IMR-90 (cell line): ENCODE measurements at regions not wholly inside any gene's neighbourhood (a gene's known extent, or its start where the extent isn't known, plus 50 kb on each side); places are given as distances from the start of the nearest gene placed in this dataset.

Source experiments
- BHLHE40 ChIP-seq: fragments of 150-350 bp; IDR thresholded peaks from 2 replicates; pipeline ENCODE4 v1.6.1; 2016; ENCODE audit warnings: mild to moderate bottlenecking, low read depth, low read length
- CEBPB ChIP-seq: IDR thresholded peaks from 2 replicates; pipeline ENCODE4 v1.6.1; 2012; ENCODE audit warnings: low read depth, low read length, improper control_type of control experiment
- CHD1 ChIP-seq: IDR thresholded peaks from 2 replicates; pipeline ENCODE4 v1.6.1; 2012; ENCODE audit warnings: low read depth, low read length, improper control_type of control experiment
- CTCF ChIP-seq: conservative IDR thresholded peaks from 2 replicates; pipeline ENCODE4 v1.5.1; 2012; ENCODE audit warnings: mild to moderate bottlenecking, low read depth, low read length, improper control_type of control experiment
- FOS ChIP-seq: fragments of 150-350 bp; IDR thresholded peaks from 2 replicates; pipeline ENCODE4 v1.6.1; 2016; ENCODE audit warnings: low read depth, low read length
- MAFK ChIP-seq: IDR thresholded peaks from 2 replicates; pipeline ENCODE4 v1.6.1; 2012; ENCODE audit warnings: low read depth, low read length, improper control_type of control experiment
- MXI1 ChIP-seq: IDR thresholded peaks from 2 replicates; pipeline ENCODE4 v1.6.1; 2012; ENCODE audit warnings: low read depth, mild to moderate bottlenecking, low read length, moderate library complexity, borderline replicate concordance
- POLR2A ChIP-seq: IDR thresholded peaks from 2 replicates; pipeline ENCODE4 v1.6.1; 2012; ENCODE audit warnings: mild to moderate bottlenecking, low read depth, low read length
- RAD21 ChIP-seq: IDR thresholded peaks from 2 replicates; pipeline ENCODE4 v1.6.1; 2012; ENCODE audit warnings: low read length, improper control_type of control experiment
- RCOR1 ChIP-seq: IDR thresholded peaks from 2 replicates; pipeline ENCODE4 v1.6.1; 2012; ENCODE audit warnings: mild to moderate bottlenecking, low read length, improper control_type of control experiment; ENCODE audit not compliant: insufficient replicate concordance
- RFX5 ChIP-seq: IDR thresholded peaks from 2 replicates; pipeline ENCODE4 v1.8.0; 2012; ENCODE audit warnings: low read depth, mild to moderate bottlenecking, low read length, moderate library complexity
- SMC3 ChIP-seq: fragments of 150-350 bp; IDR thresholded peaks from 2 replicates; pipeline ENCODE4 v1.6.1; 2016; ENCODE audit warnings: low read depth, mild to moderate bottlenecking, antibody characterized with exemption, low read length, moderate library complexity
- USF2 ChIP-seq: fragments of 150-350 bp; IDR thresholded peaks from 2 replicates; pipeline ENCODE4 v1.6.1; 2017; ENCODE audit warnings: mild to moderate bottlenecking, antibody characterized with exemption, low read length, low read depth

GRCh38 chr6:15843764-15844163, 180.9 kb upstream of the DTNBP1 start:
- no peak for TF ChIP-seq CTCF
- no peak for TF ChIP-seq SMC3
- no peak for TF ChIP-seq CHD1
- TF ChIP-seq USF2 = no peak
- no peak for TF ChIP-seq POLR2A
- no peak for TF ChIP-seq RAD21
- TF ChIP-seq RCOR1 = no peak
- no peak for TF ChIP-seq MXI1
- no peak for TF ChIP-seq FOS
- TF ChIP-seq RFX5 = no peak
- no peak for TF ChIP-seq MAFK
- TF ChIP-seq CEBPB = no peak
- no peak for TF ChIP-seq BHLHE40
